GM03348 (cell line): ENCODE measurements at regions not wholly inside any gene's neighbourhood (a gene's known extent, or its start where the extent isn't known, plus 50 kb on each side); places are given as distances from the start of the nearest gene placed in this dataset.
A peak's percentile ranks its signal among the peaks of the same experiment; 100 is the strongest.

Source experiments
- DNase-seq: peaks from one replicate; pipeline ENCODE4 v3.0.0; 2012; ENCODE audit warnings: low spot score

DNA sequence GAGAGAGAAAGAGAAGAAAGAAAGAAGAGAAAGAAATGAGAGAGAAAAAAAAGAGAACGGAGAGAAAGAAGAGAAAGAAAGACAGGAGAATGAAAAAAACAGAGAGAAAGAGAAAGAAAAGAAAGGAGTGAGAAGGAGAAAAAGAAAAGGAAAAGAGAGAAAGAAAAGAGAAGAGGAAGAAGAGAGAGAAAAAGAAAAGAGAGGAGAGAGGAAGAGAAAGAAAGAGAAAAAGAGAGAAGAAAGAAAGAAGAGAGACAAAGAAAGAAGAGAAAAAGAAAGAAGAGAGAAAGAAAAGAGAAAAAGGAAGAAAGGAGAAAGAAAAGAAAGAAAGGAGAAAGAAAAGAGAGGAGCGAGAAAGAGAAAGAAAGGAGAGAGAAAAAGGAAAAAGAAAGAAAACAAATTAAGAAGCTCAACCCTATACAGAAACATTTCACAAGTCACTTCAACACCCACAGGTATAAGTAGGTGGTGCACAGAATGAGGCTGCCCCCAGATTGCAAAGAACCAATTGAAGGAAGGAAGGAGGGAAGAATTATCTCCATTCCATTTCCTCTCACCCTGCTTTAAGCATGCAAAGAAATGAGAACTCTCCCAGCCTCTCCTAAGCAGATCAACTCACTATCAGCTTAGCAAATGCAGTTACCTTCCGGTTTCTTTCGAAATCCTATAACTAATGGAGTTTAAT lies 98.8 kb upstream of the CACNA1A start:
- DNase-seq = no peak

DNA sequence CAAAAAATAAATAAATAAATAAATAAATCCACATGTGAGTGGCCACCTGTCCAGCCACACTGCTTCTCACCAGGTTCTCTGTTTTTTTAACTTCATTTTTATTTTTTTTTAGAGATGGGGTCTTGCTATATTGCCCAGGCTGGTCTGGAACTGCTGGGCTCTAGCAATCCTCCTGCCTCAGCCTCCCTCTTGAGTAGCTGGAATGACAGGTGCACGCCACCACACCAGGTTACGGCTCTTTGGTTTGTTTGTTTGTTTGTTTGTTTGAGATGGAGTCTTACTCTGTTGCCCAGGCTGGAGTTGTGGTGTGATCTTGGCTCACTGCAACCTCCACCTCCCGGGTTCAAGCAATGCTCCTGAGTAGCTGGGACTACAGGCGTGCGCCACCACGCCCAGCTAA lies 94.5 kb upstream of the CACNA1A start:
- no peak for DNase-seq

- DNase-seq = no peak
Observed at GRCh38 chr19:13600091-13600490, 93.8 kb upstream of the CACNA1A start.

DNA sequence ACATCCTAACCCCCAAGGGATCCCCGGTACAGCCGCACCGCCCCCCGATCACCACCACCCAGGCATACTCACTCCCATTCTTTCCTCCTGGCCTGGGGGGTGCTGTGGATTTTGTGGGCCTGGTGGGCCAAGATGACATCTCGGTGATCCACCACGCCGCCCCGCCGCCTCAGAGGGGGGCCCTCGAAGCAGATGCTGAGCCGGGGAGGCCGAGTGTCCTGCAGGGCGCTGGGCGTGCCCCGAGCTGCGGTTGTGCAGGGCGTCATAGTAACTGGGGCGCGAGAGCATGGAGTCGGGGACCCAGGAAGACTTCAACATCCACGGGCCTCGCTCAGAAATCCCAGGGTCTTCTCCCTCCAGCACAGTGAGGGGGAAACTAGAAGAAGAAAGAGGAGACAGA lies 93.4 kb upstream of the CACNA1A start:
- DNase-seq = no peak

- DNase-seq = no peak
Observed at GRCh38 chr19:13598098-13598497, 91.8 kb upstream of the CACNA1A start.

- DNase-seq = peak; percentile 93
Observed at GRCh38 chr19:13597640-13598039, 91.4 kb upstream of the CACNA1A start.

DNA sequence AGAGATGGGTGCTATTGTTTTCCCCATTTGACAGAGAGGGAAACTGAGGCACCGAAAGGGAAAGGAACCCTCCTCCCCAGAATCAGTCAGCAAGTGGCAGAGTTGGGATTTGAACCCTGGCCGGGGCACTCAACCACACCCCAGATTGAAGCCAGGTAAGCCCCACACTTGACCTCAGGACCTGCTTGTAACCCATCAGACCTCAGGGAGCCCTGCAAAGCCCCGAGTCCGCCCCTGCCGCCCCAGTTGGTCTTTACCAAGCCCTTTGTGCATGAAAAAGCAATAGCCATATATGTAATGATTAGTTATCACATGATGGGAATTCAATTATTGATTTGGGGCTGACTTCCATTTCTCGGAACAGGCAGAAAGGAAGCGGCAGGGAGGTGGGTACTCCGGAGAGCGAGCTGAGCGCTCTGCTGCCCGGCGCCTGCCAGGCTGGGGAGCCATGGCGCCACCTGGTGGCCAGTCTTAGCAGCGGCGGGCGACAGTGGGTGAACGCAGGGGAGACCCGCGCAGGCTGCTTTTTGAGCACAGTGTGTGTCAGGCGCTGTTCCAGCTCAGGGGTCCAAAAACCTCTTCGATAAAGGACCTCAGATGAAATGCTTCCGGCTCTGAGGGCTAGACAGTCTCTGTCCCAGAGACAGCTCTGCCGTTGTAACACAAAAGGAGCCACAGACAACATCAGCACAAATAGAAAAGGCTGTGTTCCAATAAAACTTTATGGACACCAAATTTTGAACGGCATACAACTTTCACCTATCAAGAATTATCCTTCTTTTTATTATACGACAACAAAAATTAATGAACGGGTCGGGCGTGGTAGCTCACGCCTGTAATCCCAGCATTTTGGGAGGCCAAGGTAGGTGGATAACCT lies 82.9 kb upstream of the CACNA1A start:
- peak; percentile 88 for DNase-seq

DNA sequence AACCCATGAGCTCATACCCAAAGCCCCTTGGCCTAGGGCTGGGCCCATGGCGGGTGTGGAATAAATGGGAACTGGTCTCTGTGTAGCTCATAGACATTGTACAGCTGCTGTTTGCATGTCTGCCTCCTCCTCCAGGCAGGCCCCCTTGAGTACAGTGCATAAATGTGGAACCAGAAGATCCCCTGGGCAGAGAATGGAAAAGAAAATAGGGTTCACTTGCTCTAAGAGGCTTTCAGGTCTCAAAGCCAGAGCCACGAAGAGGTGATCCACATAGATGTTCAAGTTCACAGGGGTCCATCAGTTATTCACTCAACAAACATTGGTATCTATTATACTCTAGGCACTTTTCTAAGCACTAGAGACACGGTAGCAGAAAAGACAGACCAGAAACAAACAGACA lies 79.2 kb upstream of the CACNA1A start:
- DNase-seq = no peak

DNA sequence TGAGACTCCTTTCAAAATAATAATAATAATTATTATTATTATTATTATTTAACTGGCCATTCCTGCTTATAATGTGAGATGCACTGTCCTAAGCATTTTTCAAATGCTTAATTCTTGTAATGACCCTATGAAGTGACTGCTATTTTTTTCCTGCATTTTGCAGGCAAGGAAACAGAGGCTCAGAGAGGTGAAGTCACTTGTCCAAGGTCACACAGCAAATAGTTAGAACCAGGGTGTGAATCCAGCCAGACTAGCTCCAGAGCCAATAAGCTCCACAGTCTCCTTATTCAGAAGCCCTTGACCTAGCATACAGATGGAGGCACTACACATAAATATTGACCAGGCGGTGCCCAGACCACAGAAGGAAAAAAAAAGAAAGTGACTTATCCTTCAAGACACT lies 77.5 kb upstream of the CACNA1A start:
- DNase-seq = no peak

DNA sequence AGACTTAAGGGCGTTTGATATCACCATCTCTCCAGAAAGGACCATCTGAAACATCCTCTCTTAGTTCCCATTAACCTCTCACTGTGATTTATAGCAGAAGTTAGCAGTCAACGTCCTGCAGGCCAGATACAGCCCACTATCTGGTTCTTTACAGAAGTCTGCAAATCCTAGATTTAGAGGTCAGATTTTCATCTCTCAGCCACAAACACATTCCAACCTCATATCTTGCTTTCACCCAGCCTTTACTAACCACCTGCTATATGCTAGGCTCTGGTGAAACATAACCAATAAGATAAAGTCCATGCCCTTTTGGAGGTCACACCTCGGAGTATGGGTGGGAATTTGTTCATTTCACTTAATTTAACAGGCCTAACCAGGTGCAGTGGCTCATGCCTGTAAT lies 76.8 kb upstream of the CACNA1A start:
- no peak for DNase-seq

- DNase-seq = no peak
Observed at GRCh38 chr19:13581576-13581975, 75.3 kb upstream of the CACNA1A start.

- DNase-seq = peak; percentile 73
Observed at GRCh38 chr19:13579388-13580060, 73.2 kb upstream of the CACNA1A start.

GRCh38 chr19:13576726-13577125 lies 70.4 kb upstream of the CACNA1A start:
- no peak for DNase-seq

GRCh38 chr19:13574933-13575332 lies 68.7 kb upstream of the CACNA1A start:
- peak; percentile 74 for DNase-seq

DNA sequence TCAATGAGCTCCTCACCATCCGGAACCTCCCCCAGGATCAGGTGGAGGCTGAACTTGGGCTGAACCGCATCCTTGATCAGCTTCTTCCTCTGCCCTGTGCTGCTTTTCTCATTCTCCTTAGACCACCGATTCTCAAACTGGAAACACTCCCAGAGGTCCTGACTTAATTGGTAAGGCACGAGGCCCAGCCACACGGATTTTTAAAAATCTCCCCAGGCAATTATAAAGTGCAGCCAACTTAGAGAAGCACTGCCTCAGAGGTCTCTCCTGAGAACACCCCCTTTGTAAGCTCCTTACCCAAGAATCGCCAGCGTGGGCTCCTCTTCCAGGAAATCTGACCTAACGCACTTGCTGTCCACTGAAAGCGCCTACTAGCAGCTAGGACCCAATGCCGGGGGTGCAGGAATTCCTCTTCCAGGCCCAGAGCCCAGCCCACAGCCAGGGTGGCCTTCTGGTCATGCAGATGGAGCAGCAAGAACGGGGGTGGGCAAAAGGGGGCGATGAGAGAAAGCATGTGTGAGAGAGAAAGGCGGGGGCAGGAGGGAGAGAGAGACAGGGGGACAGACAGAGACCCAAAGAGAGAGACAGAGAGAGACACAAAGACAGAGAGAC lies 66.9 kb upstream of the CACNA1A start:
- no peak for DNase-seq

DNA sequence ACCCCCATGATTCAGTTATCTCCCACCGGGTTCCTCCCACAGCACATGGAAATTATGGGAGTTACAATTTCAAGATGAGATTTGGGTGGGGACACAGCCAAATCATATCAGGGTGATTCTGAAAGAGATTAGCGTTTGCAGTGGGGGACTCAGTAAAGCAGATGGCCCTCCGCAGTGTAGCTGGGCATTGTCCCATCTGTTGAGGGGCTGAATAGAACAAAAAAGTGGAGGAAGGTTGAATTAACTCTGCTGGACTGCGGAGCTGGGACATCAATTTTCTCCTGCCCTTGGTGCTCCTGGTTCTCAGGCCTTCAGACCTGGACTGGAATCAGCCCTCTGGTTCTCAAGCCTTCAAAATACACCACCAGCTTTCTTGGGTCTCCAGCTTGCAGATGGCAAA lies 55.2 kb upstream of the CACNA1A start:
- DNase-seq = no peak

DNA sequence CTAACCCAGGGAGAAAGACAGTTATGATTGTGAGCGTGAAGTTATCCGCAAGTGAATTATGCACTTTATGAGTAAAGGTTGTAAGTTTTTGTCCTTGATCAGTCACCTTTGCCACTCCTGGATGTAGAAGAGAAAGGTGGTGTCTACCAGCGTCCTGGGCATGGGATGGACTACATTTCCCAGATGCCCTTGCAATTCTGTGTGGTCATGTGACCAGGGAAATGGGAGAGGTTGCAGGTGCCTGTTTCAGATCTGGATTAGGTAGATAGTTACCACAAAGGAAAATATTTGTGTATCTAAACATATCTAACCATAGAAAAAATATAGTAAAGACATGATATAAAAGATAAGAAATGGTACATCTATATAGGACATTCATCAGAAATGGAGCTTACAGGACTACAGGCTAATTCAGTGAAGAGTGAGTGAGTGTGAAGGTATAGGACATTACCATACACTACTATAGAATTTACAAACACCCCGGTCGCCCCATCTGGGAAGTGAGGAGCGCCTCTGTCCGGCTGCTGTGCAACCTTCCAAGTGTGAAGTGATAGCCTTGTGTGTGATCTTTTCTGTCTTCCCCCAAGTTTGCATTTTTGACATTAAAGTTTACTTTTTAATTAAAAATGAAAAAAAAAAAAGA lies 51.6 kb upstream of the CACNA1A start:
- DNase-seq = no peak

GRCh38 chr19:13556552-13556951 lies 50.3 kb upstream of the CACNA1A start:
- DNase-seq = no peak
